GM12872 (cell line): ENCODE measurements at regions not wholly inside any gene's neighbourhood (a gene's known extent, or its start where the extent isn't known, plus 50 kb on each side); places are given as distances from the start of the nearest gene placed in this dataset.

Experiments used
- CTCF ChIP-seq: IDR thresholded peaks from 3 replicates; pipeline ENCODE4 v1.5.1; 2011; ENCODE audit warnings: low read depth, mild to moderate bottlenecking, low read length, moderate library complexity; ENCODE audit not compliant: insufficient read depth

DNA sequence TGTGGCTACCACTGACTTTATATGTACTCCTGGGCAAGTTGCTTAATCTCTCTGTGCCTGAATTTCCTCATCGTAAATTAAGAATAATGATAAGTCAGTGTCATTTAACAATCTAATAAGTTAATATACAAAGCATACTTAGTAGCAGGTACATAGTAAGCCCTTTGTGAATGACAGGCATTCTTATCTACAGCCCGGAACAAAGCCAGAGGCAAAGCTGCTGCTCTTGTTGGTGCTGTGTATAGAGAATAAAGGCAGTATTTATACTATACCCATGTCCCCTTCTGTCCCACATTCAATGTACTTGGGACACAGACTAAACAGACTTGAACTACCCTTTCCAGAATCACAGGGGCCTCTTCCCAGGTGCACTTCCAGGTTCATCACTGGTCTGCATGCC is 229.7 kb upstream of the NCAM1 start:
- no peak for TF ChIP-seq CTCF

DNA sequence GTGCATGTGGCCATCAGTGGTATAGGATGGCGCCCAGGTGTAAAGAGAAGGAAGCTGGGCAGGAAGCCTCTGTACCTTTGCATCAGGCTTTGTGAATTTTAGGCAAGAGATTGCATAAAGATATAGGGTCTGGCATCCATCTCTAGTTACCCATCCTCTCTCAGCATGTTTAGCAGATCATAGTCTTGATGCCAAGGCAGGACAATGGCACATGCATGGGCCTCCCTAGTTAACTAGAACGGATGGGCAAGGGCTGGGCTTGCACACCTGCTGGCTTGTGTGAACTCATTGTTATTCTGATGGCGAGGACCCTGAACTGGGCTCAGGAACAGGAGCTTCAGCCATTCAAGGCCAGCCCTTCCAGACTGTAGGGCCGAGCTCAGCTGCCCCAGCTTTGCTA is 229.2 kb upstream of the NCAM1 start:
- TF ChIP-seq CTCF, result no peak

DNA sequence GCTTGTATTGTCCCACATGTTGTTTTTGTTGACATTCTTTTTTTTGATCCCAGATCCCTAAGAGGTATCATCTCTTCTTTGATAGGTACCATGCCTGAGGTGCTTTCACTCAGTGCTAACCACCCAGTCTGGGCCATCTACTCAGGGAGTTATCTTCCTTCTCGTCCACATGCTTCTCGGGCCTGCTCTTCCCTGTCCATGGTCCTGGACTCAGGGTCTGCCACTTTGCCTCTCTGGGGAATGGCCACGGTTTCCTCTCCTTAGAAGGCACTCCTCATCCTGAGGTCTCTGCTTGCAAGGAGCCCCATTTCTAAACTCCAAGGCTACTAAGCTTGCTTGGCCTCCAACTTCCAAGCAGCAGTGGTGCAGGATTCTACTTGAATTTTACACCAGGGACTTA is 227.0 kb upstream of the NCAM1 start:
- TF ChIP-seq CTCF, result no peak

- TF ChIP-seq CTCF, result no peak
These were observed 225.8 kb upstream of the NCAM1 start for GRCh38 chr11:112735470-112735869.

GRCh38 chr11:112744041-112744440 is 217.2 kb upstream of the NCAM1 start:
- TF ChIP-seq CTCF, result no peak

DNA sequence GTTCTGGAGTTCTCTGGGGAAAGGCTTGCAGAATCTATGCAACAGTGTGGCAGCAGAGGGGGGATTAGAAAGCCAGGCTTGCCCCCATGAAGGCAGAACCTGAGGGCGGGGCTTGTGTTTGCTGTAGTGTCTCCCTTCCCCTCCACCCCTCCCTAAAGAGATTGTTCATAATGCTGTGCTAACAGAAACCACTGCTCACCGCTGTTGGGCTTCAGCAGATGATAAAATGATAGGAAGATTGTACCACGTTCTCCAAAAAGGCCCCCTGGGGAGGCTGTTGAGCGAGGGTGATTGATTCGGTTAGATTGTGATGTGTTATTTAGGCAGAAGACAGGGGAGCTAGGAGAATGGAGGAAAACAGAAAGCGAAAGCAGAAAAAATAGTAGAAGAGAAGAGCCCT is 215.2 kb upstream of the NCAM1 start:
- TF ChIP-seq CTCF, result no peak

GRCh38 chr11:112748252-112748651 is 213.0 kb upstream of the NCAM1 start:
- no peak for TF ChIP-seq CTCF
